Uterus (tissue), 2 donors: ENCODE measurements at regions not wholly inside any gene's neighbourhood (a gene's known extent, or its start where the extent isn't known, plus 50 kb on each side); places are given as distances from the start of the nearest gene placed in this dataset.

Experiments used
- CTCF ChIP-seq, 4 experiments: fragments of 200-600 bp in 2 of 4; fragments of 450-650 bp in 2 of 4; sonication (generic) in 2 of 4; IDR thresholded peaks; one replicate each; pipeline ENCODE4 v1.5.1; 2016 to 2019; ENCODE audit warnings: antibody characterized with exemption in 4 of 4, mild to moderate bottlenecking in 2 of 4, moderate library complexity in 1 of 4
- POLR2A ChIP-seq, 2 donors: fragments of 450-650 bp; IDR thresholded peaks; one replicate each; pipeline ENCODE4 v1.6.1; 2016; ENCODE audit warnings: antibody characterized with exemption in 2 of 2, mild to moderate bottlenecking in 1 of 2, moderate library complexity in 1 of 2

DNA sequence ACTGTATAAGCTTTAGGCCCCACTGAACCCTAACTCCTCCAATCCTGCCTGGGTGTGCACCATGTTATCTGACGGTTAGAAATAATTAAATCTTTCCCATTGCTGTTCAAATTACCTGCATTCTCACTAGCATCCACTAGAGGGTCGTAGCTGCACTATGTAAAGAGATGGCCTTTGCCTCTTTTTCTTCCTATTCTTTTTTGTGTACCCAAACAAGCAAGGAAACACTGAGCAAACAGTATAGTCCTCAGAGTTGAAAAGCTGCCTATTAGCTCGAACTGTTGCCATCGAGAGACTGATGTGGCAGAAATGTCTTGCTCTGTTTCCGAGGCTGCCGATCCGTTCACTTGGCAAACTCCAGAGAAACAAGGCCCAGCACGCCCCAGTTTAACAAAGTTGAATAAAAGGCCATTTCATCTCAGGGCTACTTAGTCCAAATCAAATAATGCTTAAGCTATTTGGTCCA, 163.8 kb upstream of the TRPM3 start:
- peak; percentile 64 to 73 (median 66) for TF ChIP-seq CTCF (IDR thresholded peaks at IDR 0.05)
- no peak for TF ChIP-seq POLR2A (IDR thresholded peaks at IDR 0.05)
